ENCODE measurements at regions not wholly inside any gene's neighbourhood (a gene's known extent, or its start where the extent isn't known, plus 50 kb on each side); places are given as distances from the start of the nearest gene placed in this dataset.

- TF ChIP-seq, protein P1, sequence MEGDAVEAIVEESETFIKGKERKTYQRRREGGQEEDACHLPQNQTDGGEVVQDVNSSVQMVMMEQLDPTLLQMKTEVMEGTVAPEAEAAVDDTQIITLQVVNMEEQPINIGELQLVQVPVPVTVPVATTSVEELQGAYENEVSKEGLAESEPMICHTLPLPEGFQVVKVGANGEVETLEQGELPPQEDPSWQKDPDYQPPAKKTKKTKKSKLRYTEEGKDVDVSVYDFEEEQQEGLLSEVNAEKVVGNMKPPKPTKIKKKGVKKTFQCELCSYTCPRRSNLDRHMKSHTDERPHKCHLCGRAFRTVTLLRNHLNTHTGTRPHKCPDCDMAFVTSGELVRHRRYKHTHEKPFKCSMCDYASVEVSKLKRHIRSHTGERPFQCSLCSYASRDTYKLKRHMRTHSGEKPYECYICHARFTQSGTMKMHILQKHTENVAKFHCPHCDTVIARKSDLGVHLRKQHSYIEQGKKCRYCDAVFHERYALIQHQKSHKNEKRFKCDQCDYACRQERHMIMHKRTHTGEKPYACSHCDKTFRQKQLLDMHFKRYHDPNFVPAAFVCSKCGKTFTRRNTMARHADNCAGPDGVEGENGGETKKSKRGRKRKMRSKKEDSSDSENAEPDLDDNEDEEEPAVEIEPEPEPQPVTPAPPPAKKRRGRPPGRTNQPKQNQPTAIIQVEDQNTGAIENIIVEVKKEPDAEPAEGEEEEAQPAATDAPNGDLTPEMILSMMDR (conservative IDR thresholded peaks at IDR 0.05; ENCODE audit: low read depth, low read length), result no peak
- TF ChIP-seq EZH2phosphoT487 (IDR thresholded peaks at IDR 0.05; ENCODE audit: borderline replicate concordance, low read length), result no peak
- TF ChIP-seq EZH2 (IDR thresholded peaks at IDR 0.05; ENCODE audit: low read length, unreplicated experiment), result no peak
Observed at GRCh38 chrX:44054863-44055601, 81.8 kb upstream of the NDP start.
